ENCODE measurements at regions not wholly inside any gene's neighbourhood (a gene's known extent, or its start where the extent isn't known, plus 50 kb on each side); places are given as distances from the start of the nearest gene placed in this dataset.

DNA sequence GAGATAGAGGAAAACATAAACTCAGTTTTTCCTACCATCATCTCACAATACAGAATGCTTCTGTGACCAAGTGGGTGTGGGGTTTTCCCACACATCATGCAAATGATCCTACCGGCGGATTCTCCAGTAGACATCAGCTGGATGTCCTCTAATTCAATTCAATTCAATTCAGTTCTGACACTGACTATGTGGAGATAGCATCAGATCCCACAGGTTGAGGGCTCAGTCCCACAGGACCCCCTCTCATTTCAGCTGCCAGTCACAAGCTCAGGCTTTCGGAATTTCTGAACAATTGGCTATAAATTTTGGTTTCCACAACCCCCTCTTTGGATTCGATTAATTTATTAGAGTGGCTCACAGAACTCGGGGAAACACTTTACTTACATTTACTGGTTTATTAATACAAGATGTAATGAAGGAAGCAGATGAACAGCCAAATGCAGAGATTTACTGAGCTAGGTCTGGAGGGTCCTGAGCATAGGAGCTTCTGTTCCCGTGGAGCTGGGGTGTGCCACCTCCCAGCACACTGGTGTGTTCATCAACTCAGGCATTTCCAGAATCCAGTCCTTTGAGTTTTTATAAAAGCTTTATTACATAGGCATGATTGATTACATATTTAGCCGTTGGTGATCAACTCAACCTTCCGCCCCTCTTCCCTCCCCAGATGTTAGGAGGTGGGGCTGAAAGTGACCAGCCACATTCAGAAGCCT, 350.1 kb downstream of the MYCN start:
- Histone ChIP-seq H3K4me1 (ENCODE audit: control insufficient read depth in 1 of 2, insufficient read depth in 2 of 2, low read depth in 1 of 2, low read length in 1 of 2) (peaks cover 0 to 34% of the 10 kb centered on the region in 2 experiments; a peak in 2 of 4 replicates), H3K9ac (no peak overlapping the region), H3F3A (replicated peaks; ENCODE audit: insufficient read depth) (no peaks in the 10 kb centered on the region), H3K27ac (ENCODE audit: low read depth in 2 of 2, low read length in 1 of 2) (no peak overlapping the region), H3K27me3 (ENCODE audit: insufficient read depth) (no peaks in the 10 kb centered on the region), H3K79me2 (ENCODE audit: insufficient read depth) (no peaks in the 10 kb centered on the region), H3K36me3 (replicated peaks in 1 of 2; ENCODE audit: control insufficient read depth in 1 of 2, insufficient read depth in 2 of 2, low read length in 1 of 2) (no peaks in the 10 kb centered on the region), H2AFZ (ENCODE audit: low read depth) (no peak overlapping the region), H3K4me3 (ENCODE audit: low read depth in 2 of 2, low read length in 1 of 2) (no peak overlapping the region), H3K9me3 (no peaks in the 10 kb centered on the region), H4K20me1 (ENCODE audit: insufficient read depth) (no peaks in the 10 kb centered on the region), H3K4me2 (no peak overlapping the region), H3K9me2 (no peaks in the 10 kb centered on the region)
- ChIA-PET CTCF (interaction anchor here (1.2 to 4.0 kb wide), 9 partner anchors 8 to 351 kb away, joined by 3 to 22 read pairs (median 5); partner anchors contain the start of gene MYCN), POLR2A (no interaction called here)
- 17% methylated on average over 8 of the region's 8 CpGs for WGBS (ENCODE audit: low lambda C conversion rate)
- TF ChIP-seq, protein P1, sequence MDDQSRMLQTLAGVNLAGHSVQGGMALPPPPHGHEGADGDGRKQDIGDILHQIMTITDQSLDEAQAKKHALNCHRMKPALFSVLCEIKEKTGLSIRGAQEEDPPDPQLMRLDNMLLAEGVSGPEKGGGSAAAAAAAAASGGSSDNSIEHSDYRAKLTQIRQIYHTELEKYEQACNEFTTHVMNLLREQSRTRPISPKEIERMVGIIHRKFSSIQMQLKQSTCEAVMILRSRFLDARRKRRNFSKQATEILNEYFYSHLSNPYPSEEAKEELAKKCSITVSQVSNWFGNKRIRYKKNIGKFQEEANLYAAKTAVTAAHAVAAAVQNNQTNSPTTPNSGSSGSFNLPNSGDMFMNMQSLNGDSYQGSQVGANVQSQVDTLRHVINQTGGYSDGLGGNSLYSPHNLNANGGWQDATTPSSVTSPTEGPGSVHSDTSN (IDR thresholded peaks at IDR 0.05), result no peak
- TF ChIP-seq MEF2A (IDR thresholded peaks at IDR 0.05; ENCODE audit: borderline replicate concordance, low read depth) (no peak), YY1 (IDR thresholded peaks at IDR 0.05; ENCODE audit: low read depth) (no peak), NRF1 (IDR thresholded peaks at IDR 0.05; ENCODE audit: low read depth, low read length) (no peak), CHD2 (IDR thresholded peaks at IDR 0.05; ENCODE audit: low read length, partially characterized antibody) (no peak), FOSL2 (IDR thresholded peaks at IDR 0.05; ENCODE audit: borderline replicate concordance, low read depth) (no peak), NFIC (IDR thresholded peaks at IDR 0.05; ENCODE audit: borderline replicate concordance) (no peak), EP300 (IDR thresholded peaks at IDR 0.05; ENCODE audit: borderline replicate concordance in 1 of 2, low read depth in 1 of 2, low read length in 1 of 2) (no peak), JUND (IDR thresholded peaks at IDR 0.05) (no peak), RCOR1 (IDR thresholded peaks at IDR 0.05; ENCODE audit: low read length) (no peak), SMC3 (IDR thresholded peaks at IDR 0.05; ENCODE audit: low read depth, low read length) (no peak)
- TF ChIP-seq, protein P2, sequence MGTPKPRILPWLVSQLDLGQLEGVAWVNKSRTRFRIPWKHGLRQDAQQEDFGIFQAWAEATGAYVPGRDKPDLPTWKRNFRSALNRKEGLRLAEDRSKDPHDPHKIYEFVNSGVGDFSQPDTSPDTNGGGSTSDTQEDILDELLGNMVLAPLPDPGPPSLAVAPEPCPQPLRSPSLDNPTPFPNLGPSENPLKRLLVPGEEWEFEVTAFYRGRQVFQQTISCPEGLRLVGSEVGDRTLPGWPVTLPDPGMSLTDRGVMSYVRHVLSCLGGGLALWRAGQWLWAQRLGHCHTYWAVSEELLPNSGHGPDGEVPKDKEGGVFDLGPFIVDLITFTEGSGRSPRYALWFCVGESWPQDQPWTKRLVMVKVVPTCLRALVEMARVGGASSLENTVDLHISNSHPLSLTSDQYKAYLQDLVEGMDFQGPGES (IDR thresholded peaks at IDR 0.05; ENCODE audit: low read depth, low read length), result no peak
- TF ChIP-seq, protein P3, sequence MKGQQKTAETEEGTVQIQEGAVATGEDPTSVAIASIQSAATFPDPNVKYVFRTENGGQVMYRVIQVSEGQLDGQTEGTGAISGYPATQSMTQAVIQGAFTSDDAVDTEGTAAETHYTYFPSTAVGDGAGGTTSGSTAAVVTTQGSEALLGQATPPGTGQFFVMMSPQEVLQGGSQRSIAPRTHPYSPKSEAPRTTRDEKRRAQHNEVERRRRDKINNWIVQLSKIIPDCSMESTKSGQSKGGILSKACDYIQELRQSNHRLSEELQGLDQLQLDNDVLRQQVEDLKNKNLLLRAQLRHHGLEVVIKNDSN (IDR thresholded peaks at IDR 0.05; ENCODE audit: borderline replicate concordance, low read depth), result no peak
- TF ChIP-seq, protein P4, sequence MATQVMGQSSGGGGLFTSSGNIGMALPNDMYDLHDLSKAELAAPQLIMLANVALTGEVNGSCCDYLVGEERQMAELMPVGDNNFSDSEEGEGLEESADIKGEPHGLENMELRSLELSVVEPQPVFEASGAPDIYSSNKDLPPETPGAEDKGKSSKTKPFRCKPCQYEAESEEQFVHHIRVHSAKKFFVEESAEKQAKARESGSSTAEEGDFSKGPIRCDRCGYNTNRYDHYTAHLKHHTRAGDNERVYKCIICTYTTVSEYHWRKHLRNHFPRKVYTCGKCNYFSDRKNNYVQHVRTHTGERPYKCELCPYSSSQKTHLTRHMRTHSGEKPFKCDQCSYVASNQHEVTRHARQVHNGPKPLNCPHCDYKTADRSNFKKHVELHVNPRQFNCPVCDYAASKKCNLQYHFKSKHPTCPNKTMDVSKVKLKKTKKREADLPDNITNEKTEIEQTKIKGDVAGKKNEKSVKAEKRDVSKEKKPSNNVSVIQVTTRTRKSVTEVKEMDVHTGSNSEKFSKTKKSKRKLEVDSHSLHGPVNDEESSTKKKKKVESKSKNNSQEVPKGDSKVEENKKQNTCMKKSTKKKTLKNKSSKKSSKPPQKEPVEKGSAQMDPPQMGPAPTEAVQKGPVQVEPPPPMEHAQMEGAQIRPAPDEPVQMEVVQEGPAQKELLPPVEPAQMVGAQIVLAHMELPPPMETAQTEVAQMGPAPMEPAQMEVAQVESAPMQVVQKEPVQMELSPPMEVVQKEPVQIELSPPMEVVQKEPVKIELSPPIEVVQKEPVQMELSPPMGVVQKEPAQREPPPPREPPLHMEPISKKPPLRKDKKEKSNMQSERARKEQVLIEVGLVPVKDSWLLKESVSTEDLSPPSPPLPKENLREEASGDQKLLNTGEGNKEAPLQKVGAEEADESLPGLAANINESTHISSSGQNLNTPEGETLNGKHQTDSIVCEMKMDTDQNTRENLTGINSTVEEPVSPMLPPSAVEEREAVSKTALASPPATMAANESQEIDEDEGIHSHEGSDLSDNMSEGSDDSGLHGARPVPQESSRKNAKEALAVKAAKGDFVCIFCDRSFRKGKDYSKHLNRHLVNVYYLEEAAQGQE (IDR thresholded peaks at IDR 0.05; ENCODE audit: low read depth, low read length), result no peak
- TF ChIP-seq, protein P5, sequence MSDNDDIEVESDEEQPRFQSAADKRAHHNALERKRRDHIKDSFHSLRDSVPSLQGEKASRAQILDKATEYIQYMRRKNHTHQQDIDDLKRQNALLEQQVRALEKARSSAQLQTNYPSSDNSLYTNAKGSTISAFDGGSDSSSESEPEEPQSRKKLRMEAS (IDR thresholded peaks at IDR 0.05; ENCODE audit: low read depth), result no peak
- no peak for DNase-seq
